Nephron (organoid): ENCODE measurements at regions not wholly inside any gene's neighbourhood (a gene's known extent, or its start where the extent isn't known, plus 50 kb on each side); places are given as distances from the start of the nearest gene placed in this dataset.

Source experiments
- H3K27ac Mint-ChIP-seq, 3 experiments: 2 replicates each; pipeline ENCODE4 v1.8.0; 2020; ENCODE audit warnings: mixed read lengths in 3 of 3, mild to moderate bottlenecking in 2 of 3, moderate library complexity in 1 of 3
- H3K27me3 Mint-ChIP-seq: 2 replicates; pipeline ENCODE4 v1.8.0; 2021; ENCODE audit warnings: low read depth, mild to moderate bottlenecking, moderate library complexity, mixed read lengths
- H3K36me3 Mint-ChIP-seq: 2 replicates; pipeline ENCODE4 v1.8.0; 2020; ENCODE audit warnings: low read depth, mixed read lengths
- H3K4me1 Mint-ChIP-seq: 2 replicates; pipeline ENCODE4 v1.8.0; 2020; ENCODE audit warnings: mixed read lengths
- H3K4me3 Mint-ChIP-seq, 3 experiments: 2 replicates each; pipeline ENCODE4 v1.8.0; 2020; ENCODE audit warnings: mild to moderate bottlenecking in 3 of 3, mixed read lengths in 3 of 3, moderate library complexity in 2 of 3
- H3K9me3 Mint-ChIP-seq: 2 replicates; pipeline ENCODE4 v1.8.0; 2020; ENCODE audit warnings: mixed read lengths
- CTCF ChIP-seq, 3 experiments: fragments of 200-600 bp; sonication (generic); IDR thresholded peaks; one replicate each; pipeline ENCODE4 v1.5.0; 2021; ENCODE audit warnings: antibody characterized with exemption in 3 of 3; ENCODE audit not compliant: unreplicated experiment in 3 of 3

- Mint-ChIP-seq H3K4me1 (no peaks in the 10 kb centered on the region), H3K36me3 (no peaks in the 10 kb centered on the region), H3K27me3 (no peaks in the 10 kb centered on the region), H3K27ac (no peak overlapping the region), H3K4me3 (no peak overlapping the region), H3K9me3 (peaks cover 13% of the 10 kb centered on the region)
- TF ChIP-seq CTCF (IDR thresholded peaks at IDR 0.05; ENCODE audit: unreplicated experiment in 3 of 3), result no peak
These were observed 586.6 kb downstream of the SLITRK1 start for GRCh38 chr13:83295686-83296085.

GRCh38 chr13:83286737-83287136, 595.5 kb downstream of the SLITRK1 start:
- no peaks in the 10 kb centered on the region for H3K27me3 Mint-ChIP-seq
- no peaks in the 10 kb centered on the region for H3K36me3 Mint-ChIP-seq
- H3K4me3 Mint-ChIP-seq, result no peak overlapping the region
- H3K27ac Mint-ChIP-seq, result no peak overlapping the region
- TF ChIP-seq CTCF (IDR thresholded peaks at IDR 0.05; ENCODE audit: unreplicated experiment in 3 of 3), result no peak
- peaks cover 21% of the 10 kb centered on the region for H3K4me1 Mint-ChIP-seq
- no peaks in the 10 kb centered on the region for H3K9me3 Mint-ChIP-seq

GRCh38 chr13:83281654-83282053, 600.6 kb downstream of the SLITRK1 start:
- Mint-ChIP-seq H3K9me3 (no peaks in the 10 kb centered on the region), H3K4me3 (no peak overlapping the region), H3K4me1 (peaks cover 18% of the 10 kb centered on the region), H3K27ac (peak overlapping the region in 1 of 3 experiments; percentile 34), H3K27me3 (no peaks in the 10 kb centered on the region), H3K36me3 (no peaks in the 10 kb centered on the region)
- no peak for TF ChIP-seq CTCF (IDR thresholded peaks at IDR 0.05; ENCODE audit: unreplicated experiment in 3 of 3)

- Mint-ChIP-seq H3K27me3 (no peaks in the 10 kb centered on the region), H3K9me3 (no peaks in the 10 kb centered on the region), H3K4me1 (peaks cover 5% of the 10 kb centered on the region), H3K4me3 (no peak overlapping the region), H3K27ac (no peak overlapping the region), H3K36me3 (no peaks in the 10 kb centered on the region)
- no peak for TF ChIP-seq CTCF (IDR thresholded peaks at IDR 0.05; ENCODE audit: unreplicated experiment in 3 of 3)
These were observed 607.6 kb downstream of the SLITRK1 start for GRCh38 chr13:83274679-83275078.

- H3K27me3 Mint-ChIP-seq, result no peaks in the 10 kb centered on the region
- no peaks in the 10 kb centered on the region for H3K9me3 Mint-ChIP-seq
- no peak overlapping the region for H3K27ac Mint-ChIP-seq
- TF ChIP-seq CTCF (IDR thresholded peaks at IDR 0.05; ENCODE audit: unreplicated experiment in 3 of 3), result no peak
- H3K4me1 Mint-ChIP-seq, result peaks cover 5% of the 10 kb centered on the region
- no peaks in the 10 kb centered on the region for H3K36me3 Mint-ChIP-seq
- H3K4me3 Mint-ChIP-seq, result no peak overlapping the region
These were observed 609.5 kb downstream of the SLITRK1 start for GRCh38 chr13:83272652-83273240.

- H3K27ac Mint-ChIP-seq, result no peak overlapping the region
- no peak for TF ChIP-seq CTCF (IDR thresholded peaks at IDR 0.05; ENCODE audit: unreplicated experiment in 3 of 3)
- H3K4me3 Mint-ChIP-seq, result no peak overlapping the region
- peaks cover 5% of the 10 kb centered on the region for H3K4me1 Mint-ChIP-seq
- H3K9me3 Mint-ChIP-seq, result no peaks in the 10 kb centered on the region
- H3K36me3 Mint-ChIP-seq, result no peaks in the 10 kb centered on the region
- no peaks in the 10 kb centered on the region for H3K27me3 Mint-ChIP-seq
These were observed 610.2 kb downstream of the SLITRK1 start for GRCh38 chr13:83272076-83272475.
